Adrenal gland (tissue), 9 donors: ENCODE measurements at regions not wholly inside any gene's neighbourhood (a gene's known extent, or its start where the extent isn't known, plus 50 kb on each side); places are given as distances from the start of the nearest gene placed in this dataset.
A peak's percentile ranks its signal among the peaks of the same experiment; 100 is the strongest.

ENCODE experiments used
- DNase-seq, 7 donors: peaks; one replicate each; pipeline ENCODE4 v3.0.0-alpha.2; 2019 to 2020
- H3K27ac ChIP-seq, 5 donors: fragments of 200-600 bp; sonication (generic) in 4 of 5; 1 replicate in 3 of 5; 2 replicates in 2 of 5; pipeline versions ENCODE4 v1.5.1 to v1.8.0; 2016 to 2020; ENCODE audit warnings: mild to moderate bottlenecking in 1 of 5
- H3K27me3 ChIP-seq: fragments of 200-600 bp; 2 replicates; pipeline ENCODE4 v1.8.0; 2021
- H3K36me3 ChIP-seq, 2 donors: fragments of 200-600 bp; replicated peaks in 1 of 2; 1 replicate in 1 of 2; 2 replicates in 1 of 2; pipeline versions ENCODE4 v1.5.1 to v1.8.0; 2018 to 2022
- H3K4me1 ChIP-seq, 2 donors: fragments of 200-600 bp; replicated peaks in 1 of 2; 1 replicate in 1 of 2; 2 replicates in 1 of 2; pipeline versions ENCODE4 v1.5.1 to v1.8.0; 2018 to 2021
- H3K4me3 ChIP-seq, 4 donors: fragments of 200-600 bp; sonication (generic) in 3 of 4; one replicate each; pipeline ENCODE4 v1.5.1; 2016 to 2018
- H3K9me3 ChIP-seq, 3 donors: fragments of 200-600 bp; sonication (generic) in 1 of 3; replicated peaks in 1 of 3; 1 replicate in 2 of 3; 2 replicates in 1 of 3; pipeline versions ENCODE4 v1.5.1 to v1.8.0; 2016 to 2021
- POLR2A ChIP-seq, 2 donors: fragments of 450-650 bp; IDR thresholded peaks; one replicate each; pipeline ENCODE4 v1.6.1; 2017; ENCODE audit warnings: antibody characterized with exemption in 2 of 2, mild to moderate bottlenecking in 2 of 2, moderate library complexity in 1 of 2
- WGBS, 4 donors: extraction: QIAGEN DNeasy Blood & Tissue Kit in 2 of 4; methylation state at CpG; one replicate each; pipeline versions ENCODE4 v1.1.5 to v1.1.7; 2013 to 2017; 5-methylcytosine and 5-hydroxymethylcytosine counted together
- intact Hi-C, 2 donors: fragments of 100-400 bp; cut with DNase I; formaldehyde crosslinking; loops; one replicate each; pipeline versions ENCODE4 v1.14.1 to v1.15.0; 2022 to 2023
- TF ChIP-seq, protein P1 (sequence below), 6 experiments: fragments of 450-650 bp in 4 of 6; fragments of 200-600 bp in 2 of 6; sonication (generic) in 1 of 6; IDR thresholded peaks; 1 replicate in 5 of 6; 2 replicates in 1 of 6; pipeline versions ENCODE4 v1.5.1 to v1.8.0; 2016 to 2021; ENCODE audit warnings: antibody characterized with exemption in 6 of 6, mild to moderate bottlenecking in 2 of 6, moderate library complexity in 1 of 6
- donor health status: healthy with polysubstance abuse.
- donor health status: Bipolar disorder and iron deficiency.
- donor health status: DM: yes; HTN: yes; CAD: no.
- donor health status: DM: no; HTN: no; CAD: no.
- donor health status: DM: no; HTN: no; CAD: no.

DNA sequence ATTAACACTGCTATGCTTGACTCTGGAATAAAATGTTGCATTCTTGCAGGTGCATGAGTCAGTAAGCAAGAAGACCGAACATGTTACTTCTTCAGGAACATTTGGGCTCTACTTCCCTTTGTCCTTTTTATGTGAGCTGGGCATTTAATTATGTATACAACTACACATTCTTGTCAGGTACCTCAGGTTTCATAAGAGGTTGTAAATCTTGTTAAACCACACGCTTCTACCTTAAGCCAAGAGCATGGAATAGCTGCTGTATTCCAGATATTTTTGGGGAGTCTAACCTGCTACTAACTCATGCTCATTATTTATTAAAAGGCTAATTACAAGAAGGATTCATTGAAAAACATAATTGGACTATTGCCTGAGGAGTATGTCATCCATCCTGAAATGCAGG, 414.2 kb upstream of the KLF6 start:
- Histone ChIP-seq H3K4me3 (no peak overlapping the region), H3K27ac (no peak overlapping the region), H3K9me3 (no peaks in the 10 kb centered on the region), H3K27me3 (no peaks in the 10 kb centered on the region), H3K4me1 (no peaks in the 10 kb centered on the region), H3K36me3 (no peaks in the 10 kb centered on the region)
- 87 to 95% (median 90%) methylated on average over 2 of the region's 2 CpGs for whole genome bisulfite sequencing, 4 donors
- intact Hi-C loops: no loop called here
- no peak for DNase-seq
- no peak for TF ChIP-seq POLR2A (IDR thresholded peaks at IDR 0.05)
- TF ChIP-seq, protein P1, sequence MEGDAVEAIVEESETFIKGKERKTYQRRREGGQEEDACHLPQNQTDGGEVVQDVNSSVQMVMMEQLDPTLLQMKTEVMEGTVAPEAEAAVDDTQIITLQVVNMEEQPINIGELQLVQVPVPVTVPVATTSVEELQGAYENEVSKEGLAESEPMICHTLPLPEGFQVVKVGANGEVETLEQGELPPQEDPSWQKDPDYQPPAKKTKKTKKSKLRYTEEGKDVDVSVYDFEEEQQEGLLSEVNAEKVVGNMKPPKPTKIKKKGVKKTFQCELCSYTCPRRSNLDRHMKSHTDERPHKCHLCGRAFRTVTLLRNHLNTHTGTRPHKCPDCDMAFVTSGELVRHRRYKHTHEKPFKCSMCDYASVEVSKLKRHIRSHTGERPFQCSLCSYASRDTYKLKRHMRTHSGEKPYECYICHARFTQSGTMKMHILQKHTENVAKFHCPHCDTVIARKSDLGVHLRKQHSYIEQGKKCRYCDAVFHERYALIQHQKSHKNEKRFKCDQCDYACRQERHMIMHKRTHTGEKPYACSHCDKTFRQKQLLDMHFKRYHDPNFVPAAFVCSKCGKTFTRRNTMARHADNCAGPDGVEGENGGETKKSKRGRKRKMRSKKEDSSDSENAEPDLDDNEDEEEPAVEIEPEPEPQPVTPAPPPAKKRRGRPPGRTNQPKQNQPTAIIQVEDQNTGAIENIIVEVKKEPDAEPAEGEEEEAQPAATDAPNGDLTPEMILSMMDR (IDR thresholded peaks at IDR 0.05): no peak

- H3K4me3 ChIP-seq: no peak overlapping the region
- H3K27ac ChIP-seq: no peak overlapping the region
- H3K4me1 ChIP-seq: no peaks in the 10 kb centered on the region
- no peaks in the 10 kb centered on the region for H3K9me3 ChIP-seq
- no peak for TF ChIP-seq POLR2A (IDR thresholded peaks at IDR 0.05)
- TF ChIP-seq, protein P1 (IDR thresholded peaks at IDR 0.05): no peak
- intact Hi-C loops: no loop called here
- no peaks in the 10 kb centered on the region for H3K36me3 ChIP-seq
- H3K27me3 ChIP-seq: no peaks in the 10 kb centered on the region
- no peak for DNase-seq
- WGBS, 4 donors: 70 to 84% (median 83%) methylated on average over 5 of the region's 5 CpGs
Measured at GRCh38 chr10:4198216-4198615, 413.2 kb upstream of the KLF6 start.

GRCh38 chr10:4197676-4198075, 412.7 kb upstream of the KLF6 start:
- no peak overlapping the region for H3K27ac ChIP-seq

DNA sequence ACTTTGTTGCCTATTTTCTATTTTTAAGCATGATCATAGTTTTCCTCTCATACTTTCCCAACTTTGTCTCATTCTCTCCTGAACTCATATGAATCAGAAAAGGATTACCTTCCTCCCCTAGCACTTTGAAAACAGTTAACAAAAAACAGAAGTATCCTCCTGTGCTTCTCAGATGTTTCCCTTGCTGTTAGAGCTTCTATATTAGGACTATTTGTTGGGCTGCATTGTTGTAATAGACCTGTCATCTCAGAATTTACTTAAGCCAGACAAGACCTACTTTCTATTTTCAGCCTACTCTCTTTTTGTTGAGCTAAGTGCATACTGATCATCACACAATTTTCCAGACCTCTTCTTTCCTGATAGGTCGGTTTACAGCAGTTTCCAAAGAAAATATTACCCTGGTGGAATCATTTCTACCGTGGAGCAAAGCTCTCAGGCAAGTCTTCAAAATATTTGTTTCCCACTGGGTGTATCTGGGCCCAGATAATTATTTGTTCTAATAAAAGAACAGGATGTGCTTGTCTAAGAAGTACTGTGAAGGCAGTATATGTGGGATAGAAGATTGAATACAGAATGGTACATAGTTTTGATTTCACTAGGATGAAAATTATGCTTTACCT, 411.9 kb upstream of the KLF6 start:
- no peaks in the 10 kb centered on the region for H3K9me3 ChIP-seq
- no peaks in the 10 kb centered on the region for H3K36me3 ChIP-seq
- no peak for TF ChIP-seq POLR2A (IDR thresholded peaks at IDR 0.05)
- TF ChIP-seq, protein P1 (IDR thresholded peaks at IDR 0.05): no peak
- H3K4me1 ChIP-seq: no peaks in the 10 kb centered on the region
- intact Hi-C loops: no loop called here
- WGBS, 4 donors: 31 to 50% (median 37%) methylated on average over 2 of the region's 2 CpGs
- H3K27ac ChIP-seq: peak overlapping the region in 1 of 5 donors; percentile 2
- H3K4me3 ChIP-seq: no peak overlapping the region
- no peak for DNase-seq
- no peaks in the 10 kb centered on the region for H3K27me3 ChIP-seq

More at GRCh38 chr10:4197676-4198075, 412.7 kb upstream of the KLF6 start:
- H3K27me3 ChIP-seq: no peaks in the 10 kb centered on the region
- no peaks in the 10 kb centered on the region for H3K9me3 ChIP-seq
- no peaks in the 10 kb centered on the region for H3K36me3 ChIP-seq
- TF ChIP-seq, protein P1 (IDR thresholded peaks at IDR 0.05): no peak
- no peak for TF ChIP-seq POLR2A (IDR thresholded peaks at IDR 0.05)
- H3K4me3 ChIP-seq: no peak overlapping the region
- no peaks in the 10 kb centered on the region for H3K4me1 ChIP-seq
- intact Hi-C loops: no loop called here
- DNase-seq: no peak
